Dermis microvascular lymphatic vessel endothelial cell (primary cell): ENCODE measurements at regions not wholly inside any gene's neighbourhood (a gene's known extent, or its start where the extent isn't known, plus 50 kb on each side); places are given as distances from the start of the nearest gene placed in this dataset.

Experiments
- DNase-seq, 2 donors: peaks; one replicate each; pipeline versions ENCODE4 v3.0.0 to v3.0.0-alpha.2; 2010; ENCODE audit warnings: low read depth in 2 of 2

- no peak for DNase-seq
Measured at GRCh38 chr5:16013334-16014065, 166.1 kb downstream of the MARCHF11 start.

DNA sequence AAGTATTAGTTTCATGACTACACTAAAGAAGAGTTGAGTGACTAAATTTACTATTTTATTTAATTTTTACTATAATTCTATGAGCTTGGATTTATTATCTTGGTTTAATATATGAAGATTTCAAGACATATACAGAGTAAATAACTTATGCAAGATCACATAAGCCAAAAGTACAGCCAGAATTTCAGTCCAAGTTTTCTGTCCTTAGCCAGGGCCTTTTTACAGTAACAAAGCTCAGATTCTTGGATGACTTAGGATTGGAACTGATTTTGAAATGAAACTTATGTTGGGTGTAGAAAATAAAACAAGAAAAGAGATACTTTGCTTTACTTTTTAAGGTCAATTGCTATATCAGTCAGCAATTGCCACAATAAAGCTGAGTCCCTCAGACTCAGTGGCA, 170.3 kb downstream of the MARCHF11 start:
- no peak for DNase-seq

GRCh38 chr5:16007750-16008415, 171.7 kb downstream of the MARCHF11 start:
- no peak for DNase-seq

- no peak for DNase-seq
Measured at GRCh38 chr5:16005225-16005624, 174.4 kb downstream of the MARCHF11 start.

DNA sequence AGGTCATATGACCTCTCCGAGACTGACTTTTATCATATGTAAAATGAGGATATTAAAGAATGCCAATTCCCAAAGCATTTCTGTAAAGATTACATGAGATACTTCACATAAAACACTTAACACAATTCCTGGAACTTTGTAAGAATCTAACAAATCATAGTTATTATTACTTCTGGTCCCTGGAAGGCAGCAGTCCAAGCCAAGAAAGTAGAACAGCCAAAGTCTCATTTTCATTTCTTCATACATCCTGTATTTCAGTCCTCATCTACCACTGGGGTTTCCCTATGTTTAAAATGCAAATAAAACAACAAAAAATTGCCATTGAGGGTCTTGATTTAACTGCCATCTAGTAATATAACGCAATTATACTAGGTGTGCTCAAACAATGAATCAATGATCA, 179.5 kb downstream of the MARCHF11 start:
- DNase-seq = no peak

DNA sequence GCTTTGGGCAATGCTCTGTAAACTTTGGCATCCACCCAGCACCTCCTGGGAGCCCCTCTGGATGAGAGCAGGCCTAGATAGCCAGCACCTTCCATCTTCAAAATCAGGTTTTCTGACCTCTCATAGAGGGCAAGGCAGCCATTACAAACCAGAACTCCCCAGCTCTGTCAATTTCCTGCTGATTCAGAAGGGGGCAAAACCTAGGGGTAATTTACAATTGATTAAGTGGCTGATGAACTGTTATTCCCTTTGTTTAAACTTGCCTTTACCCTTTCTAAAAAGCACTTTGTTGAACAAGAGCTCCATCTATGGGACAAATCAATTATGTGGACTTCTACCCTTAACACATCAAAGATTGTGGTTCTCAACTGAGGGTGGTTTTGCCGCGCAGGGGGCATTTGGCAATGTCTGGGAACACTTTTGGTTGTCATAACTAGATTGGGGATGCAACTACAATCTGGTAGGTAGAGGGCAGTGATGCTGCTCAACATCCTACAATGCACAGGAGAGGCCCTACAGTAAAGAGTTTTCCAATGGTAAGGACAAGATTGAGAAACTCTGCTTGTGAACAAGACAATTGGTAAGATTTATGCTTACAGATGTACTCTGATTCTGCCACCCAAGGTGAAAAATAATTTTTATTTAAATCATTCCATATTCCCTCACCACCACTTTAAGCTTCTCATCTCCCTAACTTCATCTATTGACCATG, 184.1 kb downstream of the MARCHF11 start:
- peak; percentile 46 to 60 for DNase-seq

GRCh38 chr5:15993919-15994318, 185.7 kb downstream of the MARCHF11 start:
- peak in 1 of 2 donors; percentile 37 for DNase-seq

- DNase-seq = peak in 1 of 2 donors; percentile 69
Measured at GRCh38 chr5:15993334-15993733, 186.3 kb downstream of the MARCHF11 start.

DNA sequence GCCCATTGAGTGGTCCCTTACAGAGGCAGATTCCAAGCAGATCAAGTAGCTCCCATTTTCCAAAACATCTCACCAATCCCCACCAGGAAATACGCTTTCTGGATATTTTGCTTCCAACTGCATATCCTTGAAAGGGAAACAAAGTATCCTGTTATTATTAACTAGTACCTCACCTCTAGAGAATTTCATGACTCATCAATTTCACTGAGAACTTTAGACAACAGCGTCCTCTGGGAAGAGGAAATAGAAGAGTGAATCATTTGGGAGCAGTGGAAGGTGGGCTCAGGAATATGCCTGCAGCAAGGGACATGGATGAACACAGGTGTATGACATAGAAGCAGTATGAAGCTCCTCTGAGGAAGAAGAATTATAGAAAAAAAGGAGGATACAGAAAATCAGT, 186.7 kb downstream of the MARCHF11 start:
- peak; percentile 58 to 85 for DNase-seq

DNA sequence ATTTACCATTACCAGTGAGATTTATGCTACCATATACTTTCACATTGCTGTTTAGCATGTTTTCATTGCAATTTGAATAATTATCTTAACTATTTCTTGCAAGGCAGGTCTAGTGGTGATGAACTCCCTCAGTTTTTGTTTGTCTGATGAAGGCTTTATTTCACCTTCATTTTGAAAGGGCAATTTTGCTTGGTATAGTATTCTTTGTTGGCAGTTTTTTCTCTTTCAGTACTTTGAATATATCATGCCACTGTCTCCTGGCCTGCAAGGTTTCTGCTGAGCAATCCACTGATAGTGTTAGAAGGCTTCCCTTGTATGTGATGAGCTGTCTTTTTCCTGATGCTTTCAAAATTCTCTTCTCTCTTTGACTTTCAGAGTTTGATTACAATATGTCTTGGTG, 188.0 kb downstream of the MARCHF11 start:
- no peak for DNase-seq
